ENCODE measurements at regions not wholly inside any gene's neighbourhood (a gene's known extent, or its start where the extent isn't known, plus 50 kb on each side); places are given as distances from the start of the nearest gene placed in this dataset.

- TF ChIP-seq CTCF (IDR thresholded peaks at IDR 0.05) (no peak), POLR2AphosphoS5 (IDR thresholded peaks at IDR 0.05) (no peak)
Measured at GRCh38 chr4:85106805-85107336, 140.4 kb upstream of the WDFY3 start.

Data from esophagus muscularis mucosa (tissue), 3 donors.